ENCODE measurements at regions not wholly inside any gene's neighbourhood (a gene's known extent, or its start where the extent isn't known, plus 50 kb on each side); places are given as distances from the start of the nearest gene placed in this dataset.

GRCh38 chr7:106415433-106415832 lies 130.7 kb upstream of the NAMPT start:
- Histone ChIP-seq H3K36me3 (ENCODE audit: insufficient read depth, low read length) (no peaks in the 10 kb centered on the region), H3K4me1 (ENCODE audit: insufficient read depth, low read length, severe bottlenecking) (no peaks in the 10 kb centered on the region), H3K79me2 (ENCODE audit: insufficient read depth, low read length) (no peaks in the 10 kb centered on the region), H3K9me2 (ENCODE audit: low read depth, low read length) (no peaks in the 10 kb centered on the region), H2AFZ (ENCODE audit: low read length) (no peak overlapping the region), H3K27ac (ENCODE audit: low read depth, low read length, poor library complexity, severe bottlenecking) (no peak overlapping the region), H3K4me2 (ENCODE audit: low read length) (no peak overlapping the region), H3K4me3 (ENCODE audit: low read depth, low read length, poor library complexity, severe bottlenecking) (no peak overlapping the region), H3K9me3 (ENCODE audit: low read length) (no peaks in the 10 kb centered on the region), H4K20me1 (ENCODE audit: insufficient read depth, low read length) (no peaks in the 10 kb centered on the region), H3F3A (ENCODE audit: insufficient read depth, low read length) (no peaks in the 10 kb centered on the region), H3K27me3 (ENCODE audit: insufficient read depth, low read length) (no peaks in the 10 kb centered on the region), H3K9ac (ENCODE audit: low read length) (no peak overlapping the region)
- no peak for TF ChIP-seq CTCF (IDR thresholded peaks at IDR 0.05; ENCODE audit: low read length)
- no peak for TF ChIP-seq EZH2 (IDR thresholded peaks at IDR 0.05; ENCODE audit: borderline replicate concordance, low read length)

DNA sequence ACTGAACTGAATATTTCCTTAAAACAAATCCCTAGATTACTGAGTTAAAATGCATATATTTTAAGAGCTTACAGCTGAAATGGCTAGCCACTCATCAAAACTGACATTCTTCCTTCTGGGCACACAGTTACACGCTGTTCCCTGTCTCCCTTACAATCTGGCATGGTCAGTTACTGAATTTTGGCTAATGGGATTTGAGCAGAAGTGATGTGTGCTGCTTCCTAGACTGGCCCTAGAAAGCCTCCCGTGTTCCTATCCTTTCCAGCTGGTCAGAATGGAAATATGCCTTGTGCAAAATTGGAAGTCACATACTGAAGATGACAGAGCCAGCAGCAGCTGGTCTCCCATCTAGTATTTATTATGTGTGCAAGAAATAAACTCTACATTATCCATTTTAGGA lies 128.7 kb upstream of the NAMPT start:
- no peaks in the 10 kb centered on the region for H3K27me3 ChIP-seq (ENCODE audit: insufficient read depth, low read length)
- no peaks in the 10 kb centered on the region for H4K20me1 ChIP-seq (ENCODE audit: insufficient read depth, low read length)
- TF ChIP-seq CTCF (IDR thresholded peaks at IDR 0.05; ENCODE audit: low read length) (no peak), EZH2 (IDR thresholded peaks at IDR 0.05; ENCODE audit: borderline replicate concordance, low read length) (no peak)
- no peaks in the 10 kb centered on the region for H3K9me2 ChIP-seq (ENCODE audit: low read depth, low read length)
- H3K9ac ChIP-seq (ENCODE audit: low read length): no peak overlapping the region
- H3K79me2 ChIP-seq (ENCODE audit: insufficient read depth, low read length): no peaks in the 10 kb centered on the region
- H2AFZ ChIP-seq (ENCODE audit: low read length): no peak overlapping the region
- H3K4me2 ChIP-seq (ENCODE audit: low read length): no peak overlapping the region
- H3F3A ChIP-seq (ENCODE audit: insufficient read depth, low read length): no peaks in the 10 kb centered on the region
- no peak overlapping the region for H3K4me3 ChIP-seq (ENCODE audit: low read depth, low read length, poor library complexity, severe bottlenecking)
- H3K27ac ChIP-seq (ENCODE audit: low read depth, low read length, poor library complexity, severe bottlenecking): no peak overlapping the region
- no peaks in the 10 kb centered on the region for H3K36me3 ChIP-seq (ENCODE audit: insufficient read depth, low read length)
- no peaks in the 10 kb centered on the region for H3K4me1 ChIP-seq (ENCODE audit: insufficient read depth, low read length, severe bottlenecking)
- no peaks in the 10 kb centered on the region for H3K9me3 ChIP-seq (ENCODE audit: low read length)

DNA sequence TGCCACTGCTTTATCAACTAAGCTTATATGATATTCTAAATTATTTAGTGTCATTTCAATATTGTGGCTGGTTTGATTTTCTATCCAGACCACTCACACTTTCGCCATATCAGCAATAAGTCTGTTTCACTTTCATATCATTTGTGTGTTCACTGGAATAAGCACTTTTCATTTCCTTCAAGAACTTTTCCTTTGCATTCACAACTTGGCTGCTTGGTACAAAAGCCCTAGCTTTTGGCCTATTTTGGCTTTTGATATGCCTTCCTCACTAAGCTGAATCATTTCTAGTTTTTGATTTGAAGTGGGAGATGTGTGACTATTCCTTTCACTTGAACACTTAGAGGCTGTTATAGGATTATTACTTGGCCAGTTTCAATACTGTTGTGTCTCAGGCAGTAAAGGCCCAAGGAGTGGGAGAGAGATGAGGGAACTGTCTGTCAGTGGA lies 120.9 kb upstream of the NAMPT start:
- H3K4me1 ChIP-seq (ENCODE audit: insufficient read depth, low read length, severe bottlenecking): no peaks in the 10 kb centered on the region
- no peak overlapping the region for H3K9ac ChIP-seq (ENCODE audit: low read length)
- no peaks in the 10 kb centered on the region for H3K27me3 ChIP-seq (ENCODE audit: insufficient read depth, low read length)
- no peak overlapping the region for H3K4me2 ChIP-seq (ENCODE audit: low read length)
- H3K27ac ChIP-seq (ENCODE audit: low read depth, low read length, poor library complexity, severe bottlenecking): no peak overlapping the region
- H3K36me3 ChIP-seq (ENCODE audit: insufficient read depth, low read length): no peaks in the 10 kb centered on the region
- no peak overlapping the region for H3K4me3 ChIP-seq (ENCODE audit: low read depth, low read length, poor library complexity, severe bottlenecking)
- H4K20me1 ChIP-seq (ENCODE audit: insufficient read depth, low read length): no peaks in the 10 kb centered on the region
- no peaks in the 10 kb centered on the region for H3K9me2 ChIP-seq (ENCODE audit: low read depth, low read length)
- H3F3A ChIP-seq (ENCODE audit: insufficient read depth, low read length): no peaks in the 10 kb centered on the region
- no peak overlapping the region for H2AFZ ChIP-seq (ENCODE audit: low read length)
- TF ChIP-seq CTCF (IDR thresholded peaks at IDR 0.05; ENCODE audit: low read length) (no peak), EZH2 (IDR thresholded peaks at IDR 0.05; ENCODE audit: borderline replicate concordance, low read length) (no peak)
- H3K79me2 ChIP-seq (ENCODE audit: insufficient read depth, low read length): no peaks in the 10 kb centered on the region
- no peaks in the 10 kb centered on the region for H3K9me3 ChIP-seq (ENCODE audit: low read length)
